ENCODE measurements at regions not wholly inside any gene's neighbourhood (a gene's known extent, or its start where the extent isn't known, plus 50 kb on each side); places are given as distances from the start of the nearest gene placed in this dataset.

DNA sequence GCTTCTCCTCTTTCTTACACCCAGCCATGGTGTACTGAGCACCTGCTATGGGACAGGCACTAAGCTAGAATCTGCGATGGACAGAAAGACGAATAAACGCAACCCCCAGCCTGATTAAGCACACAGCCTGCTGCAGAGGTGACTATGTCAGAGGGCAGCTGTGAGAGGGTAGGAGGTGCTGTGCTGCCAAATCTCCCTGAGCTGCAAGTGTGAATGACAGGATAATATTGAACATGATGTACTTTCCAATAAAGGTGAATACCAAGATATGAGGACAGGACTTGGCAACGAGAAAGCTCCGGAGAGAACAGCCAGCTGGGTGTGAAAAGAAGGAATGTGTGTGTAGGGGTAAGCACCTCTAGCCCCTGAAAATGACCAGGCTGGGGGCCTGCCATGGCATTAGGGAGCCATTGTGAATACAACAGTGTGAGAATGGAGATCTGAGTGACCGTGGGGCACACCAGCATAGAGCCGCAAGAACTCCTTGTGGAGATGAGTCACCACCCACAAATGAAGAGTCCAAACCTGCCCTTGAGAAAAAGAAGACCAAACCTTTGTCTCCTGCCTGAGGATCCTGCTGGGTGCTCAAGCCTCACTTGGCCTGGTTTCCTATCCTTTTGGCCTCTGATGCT, 83.0 kb upstream of the ATF3 start:
- DNase-seq (ENCODE audit: low read depth in 2 of 2), result no peak

DNA sequence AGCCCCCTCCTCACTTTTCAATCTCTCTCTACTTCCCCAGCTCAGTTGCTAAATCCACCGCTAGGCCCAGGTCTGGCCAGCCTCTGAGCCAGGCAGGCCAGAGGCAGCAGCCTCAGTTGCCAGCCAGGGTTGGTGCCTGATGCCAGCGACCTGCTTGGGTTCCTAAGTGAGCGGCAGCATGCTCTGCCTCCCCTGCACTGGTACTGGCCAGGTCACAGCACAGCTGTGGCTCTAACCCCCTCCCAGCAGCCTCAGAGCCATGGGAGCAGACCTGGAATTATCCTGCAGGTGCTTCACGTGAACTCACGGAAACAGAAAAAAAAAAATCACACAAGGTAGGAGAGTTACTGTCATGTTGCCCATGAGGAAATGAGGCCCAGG, 82.5 kb upstream of the ATF3 start:
- DNase-seq (ENCODE audit: low read depth in 2 of 2), result no peak

GRCh38 chr1:212528501-212528900, 80.1 kb upstream of the ATF3 start:
- no peak for DNase-seq (ENCODE audit: low read depth in 2 of 2)

DNA sequence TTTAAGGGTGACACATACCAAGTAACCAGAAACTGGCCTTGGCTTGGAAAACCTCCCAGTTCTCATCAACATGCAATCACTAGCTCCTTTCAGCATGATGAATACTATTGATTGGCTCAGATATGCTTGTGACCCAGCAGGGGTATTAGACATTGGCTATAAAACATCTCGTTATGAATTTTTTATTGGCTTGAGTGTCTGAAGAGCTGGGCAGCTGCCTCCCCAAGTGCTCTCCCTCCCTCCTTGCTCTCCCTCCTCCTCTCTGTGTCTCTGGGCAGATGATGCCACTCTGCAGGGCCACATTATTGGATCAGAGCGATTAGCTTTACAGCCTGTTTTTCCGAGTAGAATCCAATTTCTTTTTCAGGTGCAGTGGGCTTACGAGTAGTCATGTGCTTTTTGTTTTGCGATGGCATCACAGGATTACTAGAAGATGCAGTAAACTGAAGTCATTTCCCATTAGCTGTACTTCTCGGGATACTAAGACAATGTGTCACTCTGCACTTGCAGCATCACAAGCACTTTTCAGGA, 79.3 kb upstream of the ATF3 start:
- no peak for DNase-seq (ENCODE audit: low read depth in 2 of 2)

GRCh38 chr1:212531267-212531666, 77.3 kb upstream of the ATF3 start:
- no peak for DNase-seq (ENCODE audit: low read depth in 2 of 2)

DNA sequence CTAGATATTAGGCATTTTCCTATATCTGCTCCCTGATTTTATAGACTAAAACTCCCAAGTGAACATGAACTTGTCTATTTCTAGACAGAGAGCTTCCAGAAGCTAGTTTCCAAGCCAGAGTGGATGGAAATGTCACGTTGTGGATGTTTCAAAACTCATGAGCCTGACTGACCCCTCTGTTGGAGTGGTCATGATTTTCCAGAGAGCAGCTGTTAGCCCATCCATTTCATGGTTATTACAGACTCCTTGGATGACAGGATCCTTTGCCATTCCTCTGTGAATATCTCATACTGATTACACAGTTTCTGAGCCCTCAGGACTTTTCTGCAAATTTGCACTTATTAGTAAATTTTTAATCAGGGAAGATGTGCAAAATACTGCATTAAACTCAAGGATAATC, 76.8 kb upstream of the ATF3 start:
- DNase-seq (ENCODE audit: low read depth in 2 of 2), result no peak

DNA sequence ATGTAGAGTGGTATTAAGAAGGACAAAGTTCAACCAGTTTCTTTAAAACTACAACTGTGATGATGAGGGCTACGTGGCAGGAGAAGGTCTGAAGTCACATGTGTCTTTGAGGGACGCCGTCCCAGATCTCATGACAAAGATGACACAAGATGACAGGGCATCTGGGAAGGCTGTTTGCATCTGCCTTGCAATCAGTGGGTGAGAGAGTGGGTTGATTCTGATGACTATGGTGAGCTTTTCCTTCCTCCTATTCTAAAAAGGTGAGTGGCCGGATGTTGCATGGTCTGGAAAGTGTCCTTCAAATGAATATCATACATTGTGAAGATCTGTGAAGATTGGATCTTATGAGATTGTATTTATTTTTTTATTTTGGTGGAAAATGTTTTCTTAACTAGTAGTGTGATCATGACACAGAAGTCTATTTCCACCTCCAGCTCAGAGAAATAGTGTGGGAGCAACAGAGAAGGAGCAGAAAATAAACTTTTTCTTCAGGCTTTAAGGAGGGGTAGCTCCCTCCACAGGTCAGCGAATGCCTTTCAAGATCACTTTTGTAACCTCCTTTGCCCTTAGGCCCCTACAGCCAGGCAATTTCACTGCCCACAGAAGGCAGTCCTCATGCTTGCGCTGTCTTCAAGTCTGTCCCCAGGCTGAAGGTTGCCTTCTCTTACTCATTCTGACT, 76.0 kb upstream of the ATF3 start:
- DNase-seq (ENCODE audit: low read depth in 2 of 2), result no peak

DNA sequence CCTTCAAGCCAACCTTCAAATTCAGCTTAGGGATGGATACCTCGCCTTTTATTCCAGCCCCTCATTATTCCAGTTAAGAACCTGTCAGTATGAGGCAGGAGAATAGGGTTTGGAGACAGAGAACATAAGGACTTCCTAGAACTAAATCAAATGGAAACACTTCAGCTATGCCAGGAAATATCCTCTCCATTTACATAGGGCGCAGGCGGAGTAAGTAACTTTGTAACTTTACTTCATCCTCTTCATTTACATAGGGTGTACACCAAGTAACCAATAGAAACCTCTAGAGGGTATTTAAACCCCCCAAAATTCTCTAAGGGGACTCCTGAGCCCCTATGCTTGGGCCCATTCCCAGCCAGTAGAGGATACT, 75.4 kb upstream of the ATF3 start:
- DNase-seq (ENCODE audit: low read depth in 2 of 2), result no peak

DNA sequence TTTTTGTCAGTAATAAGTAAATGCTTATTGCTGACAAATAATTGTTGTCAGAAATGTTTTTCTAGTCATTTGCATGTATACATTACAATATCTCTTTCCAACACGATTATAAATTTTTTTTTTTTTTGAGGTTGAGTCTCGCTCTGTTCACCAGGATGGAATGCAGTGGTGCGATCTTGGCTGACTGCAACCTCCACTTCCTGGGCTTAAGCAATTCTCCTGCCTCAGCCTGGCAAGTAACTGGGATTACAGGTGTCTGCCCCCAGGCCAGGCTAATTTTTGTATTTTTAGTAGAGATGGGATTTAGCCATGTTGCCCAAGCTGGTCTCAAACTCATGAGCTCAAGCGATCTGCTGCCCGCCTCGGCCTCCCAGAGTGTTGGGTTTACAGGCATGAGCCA, 72.0 kb upstream of the ATF3 start:
- DNase-seq (ENCODE audit: low read depth in 2 of 2), result no peak

GRCh38 chr1:212537610-212538009, 71.0 kb upstream of the ATF3 start:
- no peak for DNase-seq (ENCODE audit: low read depth in 2 of 2)

GRCh38 chr1:212539737-212540430, 68.7 kb upstream of the ATF3 start:
- no peak for DNase-seq (ENCODE audit: low read depth in 2 of 2)

GRCh38 chr1:212542761-212543187, 65.8 kb upstream of the ATF3 start:
- DNase-seq (ENCODE audit: low read depth in 2 of 2), result no peak

GRCh38 chr1:212544110-212544509, 64.5 kb upstream of the ATF3 start:
- no peak for DNase-seq (ENCODE audit: low read depth in 2 of 2)

DNA sequence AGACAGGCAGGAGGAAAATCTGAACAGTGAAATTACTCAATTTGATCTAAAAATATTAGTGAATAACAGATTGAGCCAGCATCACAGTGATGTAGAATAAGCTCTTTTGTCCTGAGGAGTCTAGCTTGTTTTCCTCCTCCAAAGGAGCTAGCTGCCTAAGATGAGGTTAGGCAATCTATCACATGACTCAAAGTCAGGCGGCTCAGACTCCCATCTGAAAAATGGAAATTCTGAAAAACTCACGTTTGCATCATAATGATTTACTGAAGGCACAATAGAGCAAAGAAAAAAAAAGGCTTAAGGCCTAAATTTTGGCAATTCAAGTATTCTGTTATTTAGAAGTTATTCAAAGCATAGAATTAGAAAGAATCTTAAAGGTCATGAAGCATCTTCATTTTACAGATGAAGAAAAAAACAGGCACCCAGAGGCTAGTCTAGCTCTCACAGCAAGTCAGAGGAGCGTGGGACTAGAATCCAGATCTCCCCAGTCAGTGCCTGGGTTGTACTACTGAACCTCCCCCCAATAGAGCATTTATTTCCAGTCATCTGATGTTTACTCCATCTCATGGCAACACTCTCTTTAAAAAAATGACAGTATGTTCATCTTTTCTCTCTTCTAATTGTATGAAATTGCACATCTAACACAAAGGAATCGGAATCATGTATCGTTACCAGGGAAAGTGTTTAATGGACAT, 62.5 kb upstream of the ATF3 start:
- no peak for DNase-seq (ENCODE audit: low read depth in 2 of 2)

GRCh38 chr1:212549503-212550017, 59.0 kb upstream of the ATF3 start:
- no peak for DNase-seq (ENCODE audit: low read depth in 2 of 2)

DNA sequence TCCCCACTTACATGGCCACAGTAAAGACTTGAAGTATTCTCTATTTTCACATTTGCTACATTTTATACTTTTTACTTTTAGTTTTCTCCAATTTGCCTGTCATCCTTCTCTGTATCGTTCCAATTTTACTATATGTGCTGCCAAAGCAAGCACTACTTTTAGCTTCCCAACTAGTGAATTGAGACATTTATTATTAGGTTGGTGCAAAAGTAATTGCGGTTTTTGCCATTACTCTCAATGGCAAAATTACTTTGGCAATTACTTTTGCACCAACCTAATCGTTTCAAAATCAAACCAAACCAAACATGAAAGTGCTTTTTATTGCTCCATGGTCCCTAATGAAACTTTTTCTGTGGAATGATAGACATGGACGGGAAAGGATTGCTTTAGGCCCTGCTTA, 56.6 kb upstream of the ATF3 start:
- no peak for DNase-seq (ENCODE audit: low read depth in 2 of 2)

GRCh38 chr1:212553676-212554075, 54.9 kb upstream of the ATF3 start:
- no peak for DNase-seq (ENCODE audit: low read depth in 2 of 2)

- no peak for DNase-seq (ENCODE audit: low read depth in 2 of 2)
Observed at GRCh38 chr1:212554401-212554800, 54.2 kb upstream of the ATF3 start.

GRCh38 chr1:212555426-212555825, 53.1 kb upstream of the ATF3 start:
- no peak for DNase-seq (ENCODE audit: low read depth in 2 of 2)

- no peak for DNase-seq (ENCODE audit: low read depth in 2 of 2)
Observed at GRCh38 chr1:212556822-212557549, 51.6 kb upstream of the ATF3 start.

Data from dermis microvascular lymphatic vessel endothelial cell (primary cell).